ENCODE measurements at regions not wholly inside any gene's neighbourhood (a gene's known extent, or its start where the extent isn't known, plus 50 kb on each side); places are given as distances from the start of the nearest gene placed in this dataset.

- Histone ChIP-seq H3K36me3 (ENCODE audit: insufficient read depth, low read length) (no peaks in the 10 kb centered on the region), H3K4me3 (ENCODE audit: low read length) (no peak overlapping the region), H3F3A (ENCODE audit: insufficient read depth, low read length, poor library complexity, severe bottlenecking) (no peaks in the 10 kb centered on the region), H3K9me2 (ENCODE audit: insufficient read depth, low read length) (no peaks in the 10 kb centered on the region), H2AFZ (ENCODE audit: low read depth, low read length) (no peak overlapping the region), H3K79me2 (replicated peaks; ENCODE audit: insufficient read depth, low read length) (no peaks in the 10 kb centered on the region), H3K9ac (ENCODE audit: low read length) (no peak overlapping the region), H3K27ac (ENCODE audit: low read length) (no peak overlapping the region), H3K27me3 (ENCODE audit: insufficient read depth, low read depth, low read length) (no peaks in the 10 kb centered on the region), H3K4me2 (ENCODE audit: low read length) (no peak overlapping the region), H3K9me3 (ENCODE audit: low read length) (no peaks in the 10 kb centered on the region), H4K20me1 (ENCODE audit: insufficient read depth) (no peaks in the 10 kb centered on the region)
- TF ChIP-seq TAF1 (IDR thresholded peaks at IDR 0.05; ENCODE audit: low read depth) (no peak), EP300 (conservative IDR thresholded peaks at IDR 0.05; ENCODE audit: poor library complexity, severe bottlenecking) (no peak), POLR2AphosphoS5 (IDR thresholded peaks at IDR 0.05) (no peak), RAD21 (conservative IDR thresholded peaks at IDR 0.05) (no peak), REST (IDR thresholded peaks at IDR 0.05; ENCODE audit: borderline replicate concordance) (no peak), SMC3 (conservative IDR thresholded peaks at IDR 0.05; ENCODE audit: poor library complexity) (no peak), EZH2 (IDR thresholded peaks at IDR 0.05; ENCODE audit: borderline replicate concordance, insufficient read depth, low read length, poor library complexity, severe bottlenecking) (no peak), MXI1 (conservative IDR thresholded peaks at IDR 0.05; ENCODE audit: poor library complexity, severe bottlenecking) (no peak), CTCF (IDR thresholded peaks at IDR 0.05; ENCODE audit: poor library complexity, severe bottlenecking) (no peak)
Measured at GRCh38 chr4:23212558-23212957, 519.8 kb downstream of the GBA3 start.

- Histone ChIP-seq H3K27ac (ENCODE audit: low read length) (no peak overlapping the region), H3F3A (ENCODE audit: insufficient read depth, low read length, poor library complexity, severe bottlenecking) (no peaks in the 10 kb centered on the region), H4K20me1 (ENCODE audit: insufficient read depth) (no peaks in the 10 kb centered on the region), H2AFZ (ENCODE audit: low read depth, low read length) (no peak overlapping the region), H3K36me3 (ENCODE audit: insufficient read depth, low read length) (no peaks in the 10 kb centered on the region), H3K79me2 (replicated peaks; ENCODE audit: insufficient read depth, low read length) (no peaks in the 10 kb centered on the region), H3K9me3 (ENCODE audit: low read length) (peaks cover 5% of the 10 kb centered on the region), H3K4me2 (ENCODE audit: low read length) (no peak overlapping the region), H3K27me3 (ENCODE audit: insufficient read depth, low read depth, low read length) (no peaks in the 10 kb centered on the region), H3K9me2 (ENCODE audit: insufficient read depth, low read length) (no peaks in the 10 kb centered on the region), H3K4me3 (ENCODE audit: low read length) (no peak overlapping the region), H3K9ac (ENCODE audit: low read length) (no peak overlapping the region)
- TF ChIP-seq REST (IDR thresholded peaks at IDR 0.05; ENCODE audit: borderline replicate concordance): no peak
- TF ChIP-seq CTCF (IDR thresholded peaks at IDR 0.05; ENCODE audit: poor library complexity, severe bottlenecking): no peak
- TF ChIP-seq RAD21 (conservative IDR thresholded peaks at IDR 0.05): no peak
- TF ChIP-seq EP300 (conservative IDR thresholded peaks at IDR 0.05; ENCODE audit: poor library complexity, severe bottlenecking): no peak
- TF ChIP-seq SMC3 (conservative IDR thresholded peaks at IDR 0.05; ENCODE audit: poor library complexity): no peak
- no peak for TF ChIP-seq EZH2 (IDR thresholded peaks at IDR 0.05; ENCODE audit: borderline replicate concordance, insufficient read depth, low read length, poor library complexity, severe bottlenecking)
- no peak for TF ChIP-seq MXI1 (conservative IDR thresholded peaks at IDR 0.05; ENCODE audit: poor library complexity, severe bottlenecking)
- no peak for TF ChIP-seq POLR2AphosphoS5 (IDR thresholded peaks at IDR 0.05)
- TF ChIP-seq TAF1 (IDR thresholded peaks at IDR 0.05; ENCODE audit: low read depth): no peak
Measured at GRCh38 chr4:23207059-23207458, 514.3 kb downstream of the GBA3 start.

All from neural cell (in vitro differentiated cells).